ENCODE measurements at regions not wholly inside any gene's neighbourhood (a gene's known extent, or its start where the extent isn't known, plus 50 kb on each side); places are given as distances from the start of the nearest gene placed in this dataset.

GRCh38 chr5:152187668-152188067 lies 217.4 kb downstream of the NMUR2 start:
- TF ChIP-seq CTCF (IDR thresholded peaks at IDR 0.05) (no peak), EZH2 (IDR thresholded peaks at IDR 0.05) (no peak), EZH2phosphoT487 (IDR thresholded peaks at IDR 0.05) (no peak)
